ENCODE measurements at regions not wholly inside any gene's neighbourhood (a gene's known extent, or its start where the extent isn't known, plus 50 kb on each side); places are given as distances from the start of the nearest gene placed in this dataset.
"Not testable (repeated sequence)": the region's sequence is repeated elsewhere in the genome, so short reads cannot be mapped to it uniquely, and the experiment has no call there.

GRCh38 chrX:26851981-26852380, 611.2 kb downstream of the PPP4R3C start:
- no peak for DNase-seq

- DNase-seq = no peak
These were observed 614.6 kb downstream of the PPP4R3C start for GRCh38 chrX:26848511-26848910.

- no peak for DNase-seq
These were observed 618.1 kb downstream of the PPP4R3C start for GRCh38 chrX:26845056-26845455.

- DNase-seq = no peak
These were observed 606.5 kb downstream of the MAGEB5 start for GRCh38 chrX:26822448-26822847.

- no peak for DNase-seq
These were observed 573.8 kb downstream of the MAGEB5 start for GRCh38 chrX:26789751-26790150.

GRCh38 chrX:26788402-26788998, 572.5 kb downstream of the MAGEB5 start:
- no peak for DNase-seq

GRCh38 chrX:26783512-26784225, 567.7 kb downstream of the MAGEB5 start:
- DNase-seq = no peak

- DNase-seq = no peak
These were observed 562.4 kb downstream of the MAGEB5 start for GRCh38 chrX:26778320-26778888.

GRCh38 chrX:26762253-26762652, 546.3 kb downstream of the MAGEB5 start:
- DNase-seq = no peak

- DNase-seq = not testable (repeated sequence)
These were observed 539.8 kb downstream of the MAGEB5 start for GRCh38 chrX:26755760-26756159.

GRCh38 chrX:26747877-26748276, 531.9 kb downstream of the MAGEB5 start:
- no peak for DNase-seq

GRCh38 chrX:26722666-26723428, 506.9 kb downstream of the MAGEB5 start:
- no peak for DNase-seq

- no peak for DNase-seq
These were observed 456.6 kb downstream of the MAGEB5 start for GRCh38 chrX:26672571-26672970.

GRCh38 chrX:26670521-26670920, 454.6 kb downstream of the MAGEB5 start:
- no peak for DNase-seq

- no peak for DNase-seq
These were observed 448.9 kb downstream of the MAGEB5 start for GRCh38 chrX:26664919-26665318.

- no peak for DNase-seq
These were observed 437.1 kb downstream of the MAGEB5 start for GRCh38 chrX:26653050-26653449.

- no peak for DNase-seq
These were observed 435.8 kb downstream of the MAGEB5 start for GRCh38 chrX:26651755-26652154.

- no peak for DNase-seq
These were observed 433.6 kb downstream of the MAGEB5 start for GRCh38 chrX:26649534-26649933.

GRCh38 chrX:26631385-26631784, 415.4 kb downstream of the MAGEB5 start:
- DNase-seq = no peak

GRCh38 chrX:26613956-26614355, 398.0 kb downstream of the MAGEB5 start:
- DNase-seq = no peak

- no peak for DNase-seq
These were observed 391.0 kb downstream of the MAGEB5 start for GRCh38 chrX:26606971-26607370.

- DNase-seq = no peak
These were observed 382.0 kb downstream of the MAGEB5 start for GRCh38 chrX:26597981-26598380.

GRCh38 chrX:26590849-26591248, 374.9 kb downstream of the MAGEB5 start:
- no peak for DNase-seq

- no peak for DNase-seq
These were observed 370.6 kb downstream of the MAGEB5 start for GRCh38 chrX:26586570-26586969.
